ENCODE measurements at regions not wholly inside any gene's neighbourhood (a gene's known extent, or its start where the extent isn't known, plus 50 kb on each side); places are given as distances from the start of the nearest gene placed in this dataset.
"Not testable (repeated sequence)": the region's sequence is repeated elsewhere in the genome, so short reads cannot be mapped to it uniquely, and the experiment has no call there.

- no peak for DNase-seq (ENCODE audit: extremely low spot score)
- POLR2A ChIA-PET = no interaction called here
- TF ChIP-seq NFRKB (IDR thresholded peaks at IDR 0.05) (no peak), SUZ12 (IDR thresholded peaks at IDR 0.05) (no peak), LEF1 (IDR thresholded peaks at IDR 0.05; ENCODE audit: borderline replicate concordance) (no peak), CTBP1 (IDR thresholded peaks at IDR 0.05; ENCODE audit: borderline replicate concordance) (no peak), TARDBP (IDR thresholded peaks at IDR 0.05) (no peak), HDGF (IDR thresholded peaks at IDR 0.05; ENCODE audit: borderline replicate concordance) (no peak), BHLHE40 (IDR thresholded peaks at IDR 0.05; ENCODE audit: borderline replicate concordance) (no peak)
- TF ChIP-seq, protein P1, sequence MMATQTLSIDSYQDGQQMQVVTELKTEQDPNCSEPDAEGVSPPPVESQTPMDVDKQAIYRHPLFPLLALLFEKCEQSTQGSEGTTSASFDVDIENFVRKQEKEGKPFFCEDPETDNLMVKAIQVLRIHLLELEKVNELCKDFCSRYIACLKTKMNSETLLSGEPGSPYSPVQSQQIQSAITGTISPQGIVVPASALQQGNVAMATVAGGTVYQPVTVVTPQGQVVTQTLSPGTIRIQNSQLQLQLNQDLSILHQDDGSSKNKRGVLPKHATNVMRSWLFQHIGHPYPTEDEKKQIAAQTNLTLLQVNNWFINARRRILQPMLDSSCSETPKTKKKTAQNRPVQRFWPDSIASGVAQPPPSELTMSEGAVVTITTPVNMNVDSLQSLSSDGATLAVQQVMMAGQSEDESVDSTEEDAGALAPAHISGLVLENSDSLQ (IDR thresholded peaks at IDR 0.05) = no peak
- CTCF ChIA-PET = no interaction called here
Measured at GRCh38 chr3:144496141-144496835, 524.7 kb downstream of the DIPK2A start.

DNA sequence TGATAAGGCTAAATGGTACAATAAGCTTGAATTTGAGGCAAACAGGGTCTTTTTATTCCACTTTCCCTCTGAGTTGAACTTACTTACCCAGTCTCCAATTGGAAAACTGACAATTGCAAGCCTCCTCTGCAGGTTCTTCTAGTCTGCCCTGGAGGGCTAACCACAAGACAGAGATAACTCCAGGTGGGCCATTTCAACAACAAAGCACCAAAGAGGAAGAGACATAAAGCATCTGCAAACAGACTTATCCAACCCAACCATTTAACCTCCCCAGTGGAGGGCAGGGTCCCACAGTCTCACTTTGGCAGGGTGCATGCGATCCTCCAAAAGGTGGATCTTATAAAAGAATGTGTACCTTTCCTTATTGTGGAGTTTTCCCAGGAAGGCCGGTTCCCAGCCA is 525.8 kb downstream of the DIPK2A start:
- TF ChIP-seq ELF4 (IDR thresholded peaks at IDR 0.05) (no peak), ARNT (IDR thresholded peaks at IDR 0.05) (no peak), SUZ12 (IDR thresholded peaks at IDR 0.05) (no peak), FOXM1 (IDR thresholded peaks at IDR 0.05; ENCODE audit: borderline replicate concordance) (no peak), BHLHE40 (IDR thresholded peaks at IDR 0.05; ENCODE audit: borderline replicate concordance) (no peak), TARDBP (IDR thresholded peaks at IDR 0.05) (no peak), SP1 (IDR thresholded peaks at IDR 0.05) (no peak), LEF1 (IDR thresholded peaks at IDR 0.05; ENCODE audit: borderline replicate concordance) (no peak), FOXA1 (IDR thresholded peaks at IDR 0.05) (no peak), HDGF (IDR thresholded peaks at IDR 0.05; ENCODE audit: borderline replicate concordance) (no peak), FOXK2 (IDR thresholded peaks at IDR 0.05) (no peak), L3MBTL2 (conservative IDR thresholded peaks at IDR 0.05) (no peak), NFRKB (IDR thresholded peaks at IDR 0.05) (no peak), CTBP1 (IDR thresholded peaks at IDR 0.05; ENCODE audit: borderline replicate concordance) (no peak)
- TF ChIP-seq, protein P1 (IDR thresholded peaks at IDR 0.05) = no peak
- no peak for DNase-seq (ENCODE audit: extremely low spot score)
- POLR2A ChIA-PET = no interaction called here
- CTCF ChIA-PET = no interaction called here

GRCh38 chr3:144499001-144499930 is 527.6 kb downstream of the DIPK2A start:
- ChIA-PET POLR2A (no interaction called here), CTCF (no interaction called here)
- no peak for DNase-seq (ENCODE audit: extremely low spot score)
- TF ChIP-seq L3MBTL2 (conservative IDR thresholded peaks at IDR 0.05) (no peak), SP1 (IDR thresholded peaks at IDR 0.05) (no peak), FOXA1 (IDR thresholded peaks at IDR 0.05) (no peak), HDGF (IDR thresholded peaks at IDR 0.05; ENCODE audit: borderline replicate concordance) (no peak), ZNF384 (IDR thresholded peaks at IDR 0.05) (no peak), ARNT (IDR thresholded peaks at IDR 0.05) (no peak), BHLHE40 (IDR thresholded peaks at IDR 0.05; ENCODE audit: borderline replicate concordance) (no peak), SUZ12 (IDR thresholded peaks at IDR 0.05) (no peak), CTBP1 (IDR thresholded peaks at IDR 0.05; ENCODE audit: borderline replicate concordance) (no peak), TARDBP (IDR thresholded peaks at IDR 0.05) (no peak), FOXK2 (IDR thresholded peaks at IDR 0.05) (no peak), NFRKB (IDR thresholded peaks at IDR 0.05) (no peak), ELF4 (IDR thresholded peaks at IDR 0.05) (no peak), LEF1 (IDR thresholded peaks at IDR 0.05; ENCODE audit: borderline replicate concordance) (no peak), FOXM1 (IDR thresholded peaks at IDR 0.05; ENCODE audit: borderline replicate concordance) (no peak)
- TF ChIP-seq, protein P1 (IDR thresholded peaks at IDR 0.05) = no peak

DNA sequence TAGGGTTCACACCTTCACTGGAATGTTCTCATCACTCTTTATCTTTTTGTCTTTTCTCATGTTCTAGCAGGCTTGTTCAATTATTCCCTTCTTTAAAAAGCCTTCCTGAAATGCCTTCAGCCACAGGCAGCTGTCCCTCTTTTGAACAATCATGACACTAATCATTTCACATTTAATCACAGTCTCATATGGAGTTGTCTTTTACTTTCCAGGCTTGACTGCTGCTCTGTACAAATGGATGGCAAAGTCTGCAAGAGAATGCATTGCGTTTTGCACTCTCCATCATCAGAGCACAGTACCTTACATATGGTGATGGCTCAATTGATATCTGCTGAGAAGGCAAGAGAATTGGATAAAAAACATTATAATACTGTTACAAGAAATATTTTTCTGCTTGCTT is 529.8 kb downstream of the DIPK2A start:
- DNase-seq (ENCODE audit: extremely low spot score) = no peak
- ChIA-PET POLR2A (no interaction called here), CTCF (no interaction called here)
- TF ChIP-seq LEF1 (IDR thresholded peaks at IDR 0.05; ENCODE audit: borderline replicate concordance) = no peak
- TF ChIP-seq TARDBP (IDR thresholded peaks at IDR 0.05) = no peak
- no peak for TF ChIP-seq HDGF (IDR thresholded peaks at IDR 0.05; ENCODE audit: borderline replicate concordance)
- TF ChIP-seq L3MBTL2 (conservative IDR thresholded peaks at IDR 0.05) = no peak
- no peak for TF ChIP-seq NFRKB (IDR thresholded peaks at IDR 0.05)
- TF ChIP-seq FOXK2 (IDR thresholded peaks at IDR 0.05) = no peak
- TF ChIP-seq ZNF384 (IDR thresholded peaks at IDR 0.05) = no peak
- no peak for TF ChIP-seq SP1 (IDR thresholded peaks at IDR 0.05)
- TF ChIP-seq BHLHE40 (IDR thresholded peaks at IDR 0.05; ENCODE audit: borderline replicate concordance) = no peak
- TF ChIP-seq ELF4 (IDR thresholded peaks at IDR 0.05) = no peak
- TF ChIP-seq ARNT (IDR thresholded peaks at IDR 0.05) = no peak
- TF ChIP-seq FOXA1 (IDR thresholded peaks at IDR 0.05) = no peak
- no peak for TF ChIP-seq CTBP1 (IDR thresholded peaks at IDR 0.05; ENCODE audit: borderline replicate concordance)
- TF ChIP-seq, protein P1 (IDR thresholded peaks at IDR 0.05) = no peak
- TF ChIP-seq FOXM1 (IDR thresholded peaks at IDR 0.05; ENCODE audit: borderline replicate concordance) = no peak

GRCh38 chr3:144502402-144502801 is 530.8 kb downstream of the DIPK2A start:
- POLR2A ChIA-PET = no interaction called here
- CTCF ChIA-PET = no interaction called here
- DNase-seq (ENCODE audit: extremely low spot score) = no peak
- TF ChIP-seq FOXA1 (IDR thresholded peaks at IDR 0.05) (no peak), ZNF384 (IDR thresholded peaks at IDR 0.05) (no peak), LEF1 (IDR thresholded peaks at IDR 0.05; ENCODE audit: borderline replicate concordance) (no peak), SP1 (IDR thresholded peaks at IDR 0.05) (no peak), FOXK2 (IDR thresholded peaks at IDR 0.05) (no peak), ARNT (IDR thresholded peaks at IDR 0.05) (no peak), HDGF (IDR thresholded peaks at IDR 0.05; ENCODE audit: borderline replicate concordance) (no peak), TARDBP (IDR thresholded peaks at IDR 0.05) (no peak), L3MBTL2 (conservative IDR thresholded peaks at IDR 0.05) (no peak), BHLHE40 (IDR thresholded peaks at IDR 0.05; ENCODE audit: borderline replicate concordance) (no peak), ELF4 (IDR thresholded peaks at IDR 0.05) (no peak), NFRKB (IDR thresholded peaks at IDR 0.05) (no peak), CTBP1 (IDR thresholded peaks at IDR 0.05; ENCODE audit: borderline replicate concordance) (no peak), FOXM1 (IDR thresholded peaks at IDR 0.05; ENCODE audit: borderline replicate concordance) (no peak), SUZ12 (IDR thresholded peaks at IDR 0.05) (no peak)
- TF ChIP-seq, protein P1 (IDR thresholded peaks at IDR 0.05) = no peak

GRCh38 chr3:144506375-144506774 is 534.8 kb downstream of the DIPK2A start:
- POLR2A ChIA-PET; CTCF ChIA-PET; DNase-seq (ENCODE audit: extremely low spot score): not testable (repeated sequence)
